Activated naive CD4-positive, alpha-beta T cell treated with anti-CD3 and anti-CD28 coated beads, Interleukin-2, amount 50 U/mL, for 72 hours (primary cell): ENCODE measurements at regions not wholly inside any gene's neighbourhood (a gene's known extent, or its start where the extent isn't known, plus 50 kb on each side); places are given as distances from the start of the nearest gene placed in this dataset.

ENCODE experiments used
- ATAC-seq, 2 donors: fragments of 150-1000 bp; cut with Tn5 transposase; 2 replicates each; pipeline ENCODE4 v1.10.0; 2021; ENCODE audit warnings: mild to moderate bottlenecking in 2 of 2, moderate library complexity in 2 of 2
- DNase-seq, 2 donors: peaks; one replicate each; pipeline ENCODE4 v3.0.0; 2021 to 2022; ENCODE audit warnings: low spot score in 2 of 2
- H3K27ac Mint-ChIP-seq, 2 donors: one replicate each; pipeline ENCODE4 v1.8.0; 2022; ENCODE audit warnings: mild to moderate bottlenecking in 2 of 2, mixed read lengths in 2 of 2
- H3K36me3 Mint-ChIP-seq, 2 donors: one replicate each; pipeline ENCODE4 v1.8.0; 2022; ENCODE audit warnings: mixed read lengths in 2 of 2
- H3K9me3 Mint-ChIP-seq, 2 donors: one replicate each; pipeline ENCODE4 v1.8.0; 2022; ENCODE audit warnings: mixed read lengths in 2 of 2

GRCh38 chr1:232207073-232207866 is 422.7 kb downstream of the SIPA1L2 start:
- H3K36me3 Mint-ChIP-seq: no peaks in the 10 kb centered on the region
- no peak overlapping the region for H3K27ac Mint-ChIP-seq
- no peak for DNase-seq
- H3K9me3 Mint-ChIP-seq: peaks cover 0 to 6% of the 10 kb centered on the region in 2 donors
- ATAC-seq: no peak

GRCh38 chr1:232204269-232204668 is 425.7 kb downstream of the SIPA1L2 start:
- no peak for ATAC-seq
- H3K36me3 Mint-ChIP-seq: peaks cover 8 to 9% of the 10 kb centered on the region in 2 donors
- H3K27ac Mint-ChIP-seq: no peak overlapping the region

GRCh38 chr1:232201024-232201423 is 428.9 kb downstream of the SIPA1L2 start:
- ATAC-seq (no peak), DNase-seq (no peak)
- Mint-ChIP-seq H3K27ac (no peak overlapping the region), H3K36me3 (peaks cover 8 to 9% of the 10 kb centered on the region in 2 donors), H3K9me3 (peaks cover 5 to 14% of the 10 kb centered on the region in 2 donors)

More at GRCh38 chr1:232204269-232204668, 425.7 kb downstream of the SIPA1L2 start:
- DNase-seq: no peak
- H3K9me3 Mint-ChIP-seq: peaks cover 5 to 14% of the 10 kb centered on the region in 2 donors

GRCh38 chr1:232196042-232196441 is 433.9 kb downstream of the SIPA1L2 start:
- Mint-ChIP-seq H3K27ac (no peak overlapping the region), H3K36me3 (peaks cover 3% of the 10 kb centered on the region in 2 donors), H3K9me3 (no peaks in the 10 kb centered on the region)
- ATAC-seq: no peak
- no peak for DNase-seq

GRCh38 chr1:232194424-232194823 is 435.5 kb downstream of the SIPA1L2 start:
- no peak overlapping the region for H3K27ac Mint-ChIP-seq
- DNase-seq: no peak
- ATAC-seq: no peak
- no peaks in the 10 kb centered on the region for H3K36me3 Mint-ChIP-seq
- no peaks in the 10 kb centered on the region for H3K9me3 Mint-ChIP-seq

- Mint-ChIP-seq H3K36me3 (no peaks in the 10 kb centered on the region), H3K27ac (no peak overlapping the region), H3K9me3 (no peaks in the 10 kb centered on the region)
- no peak for DNase-seq
- no peak for ATAC-seq
Observed at GRCh38 chr1:232193451-232193783, 436.5 kb downstream of the SIPA1L2 start.

- Mint-ChIP-seq H3K27ac (no peak overlapping the region), H3K9me3 (no peaks in the 10 kb centered on the region), H3K36me3 (no peaks in the 10 kb centered on the region)
- DNase-seq: no peak
- no peak for ATAC-seq
Observed at GRCh38 chr1:232192781-232193450, 437.0 kb downstream of the SIPA1L2 start.

GRCh38 chr1:232191560-232191959 is 438.4 kb downstream of the SIPA1L2 start:
- ATAC-seq (no peak), DNase-seq (no peak)
- H3K27ac Mint-ChIP-seq: no peak overlapping the region
- no peaks in the 10 kb centered on the region for H3K9me3 Mint-ChIP-seq
- no peaks in the 10 kb centered on the region for H3K36me3 Mint-ChIP-seq

GRCh38 chr1:232188318-232188717 is 441.6 kb downstream of the SIPA1L2 start:
- no peaks in the 10 kb centered on the region for H3K36me3 Mint-ChIP-seq
- H3K27ac Mint-ChIP-seq: no peak overlapping the region
- no peaks in the 10 kb centered on the region for H3K9me3 Mint-ChIP-seq
- ATAC-seq (no peak), DNase-seq (no peak)

GRCh38 chr1:232186931-232187330 is 443.0 kb downstream of the SIPA1L2 start:
- Mint-ChIP-seq H3K9me3 (no peaks in the 10 kb centered on the region), H3K36me3 (no peaks in the 10 kb centered on the region), H3K27ac (no peak overlapping the region)
- no peak for ATAC-seq
- no peak for DNase-seq

GRCh38 chr1:232184561-232185530 is 445.1 kb downstream of the SIPA1L2 start:
- H3K9me3 Mint-ChIP-seq: no peaks in the 10 kb centered on the region
- no peaks in the 10 kb centered on the region for H3K36me3 Mint-ChIP-seq
- no peak for DNase-seq
- H3K27ac Mint-ChIP-seq: no peak overlapping the region
- ATAC-seq: no peak

GRCh38 chr1:232183802-232184201 is 446.1 kb downstream of the SIPA1L2 start:
- ATAC-seq: no peak
- no peaks in the 10 kb centered on the region for H3K36me3 Mint-ChIP-seq
- no peaks in the 10 kb centered on the region for H3K9me3 Mint-ChIP-seq
- DNase-seq: no peak
- no peak overlapping the region for H3K27ac Mint-ChIP-seq

GRCh38 chr1:232183266-232183800 is 446.6 kb downstream of the SIPA1L2 start:
- ATAC-seq (no peak), DNase-seq (no peak)
- Mint-ChIP-seq H3K27ac (no peak overlapping the region), H3K36me3 (no peaks in the 10 kb centered on the region), H3K9me3 (no peaks in the 10 kb centered on the region)

GRCh38 chr1:232182236-232182635 is 447.7 kb downstream of the SIPA1L2 start:
- Mint-ChIP-seq H3K27ac (no peak overlapping the region), H3K36me3 (no peaks in the 10 kb centered on the region), H3K9me3 (peaks cover 0 to 1% of the 10 kb centered on the region in 2 donors)
- ATAC-seq: no peak
- no peak for DNase-seq

- H3K27ac Mint-ChIP-seq: no peak overlapping the region
- no peaks in the 10 kb centered on the region for H3K36me3 Mint-ChIP-seq
- ATAC-seq (no peak), DNase-seq (no peak)
- peaks cover 0 to 7% of the 10 kb centered on the region in 2 donors for H3K9me3 Mint-ChIP-seq
Observed at GRCh38 chr1:232180779-232181136, 449.2 kb downstream of the SIPA1L2 start.

GRCh38 chr1:232179896-232180778 is 449.8 kb downstream of the SIPA1L2 start:
- ATAC-seq: no peak

More at GRCh38 chr1:232179896-232180778, 449.8 kb downstream of the SIPA1L2 start:
- no peak for DNase-seq
- Mint-ChIP-seq H3K27ac (peak overlapping the region in 1 of 2 donors; percentile 31), H3K36me3 (no peaks in the 10 kb centered on the region), H3K9me3 (peaks cover 0 to 7% of the 10 kb centered on the region in 2 donors)
